HG02571 (cell line): ENCODE measurements at regions not wholly inside any gene's neighbourhood (a gene's known extent, or its start where the extent isn't known, plus 50 kb on each side); places are given as distances from the start of the nearest gene placed in this dataset.

Experiments
- ATAC-seq: cut with Tn5 transposase; IDR thresholded peaks from one replicate; pipeline ENCODE4 v1.9.1; 2021; ENCODE audit warnings: mild to moderate bottlenecking, moderate library complexity; ENCODE audit not compliant: unreplicated experiment

DNA sequence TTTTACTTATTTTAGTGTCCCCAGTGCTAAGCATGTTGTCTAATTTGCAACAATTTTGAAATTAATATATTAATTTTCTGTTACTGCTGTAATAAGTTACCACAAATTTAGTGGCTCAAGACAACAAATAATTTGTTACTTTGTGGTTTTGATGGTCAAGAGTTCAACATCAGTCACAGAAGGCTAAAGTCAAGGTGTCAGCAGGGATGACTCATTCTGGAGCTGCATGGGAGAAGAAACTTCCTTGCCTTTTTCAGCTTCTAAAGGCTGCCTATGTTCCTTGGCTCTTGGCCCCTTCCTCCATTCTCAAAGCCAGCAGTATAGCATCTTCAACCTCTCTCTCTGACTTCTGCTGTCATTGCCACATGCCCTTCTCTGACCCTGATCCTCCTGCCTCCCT lies 271.8 kb downstream of the HLX start:
- no peak for ATAC-seq

DNA sequence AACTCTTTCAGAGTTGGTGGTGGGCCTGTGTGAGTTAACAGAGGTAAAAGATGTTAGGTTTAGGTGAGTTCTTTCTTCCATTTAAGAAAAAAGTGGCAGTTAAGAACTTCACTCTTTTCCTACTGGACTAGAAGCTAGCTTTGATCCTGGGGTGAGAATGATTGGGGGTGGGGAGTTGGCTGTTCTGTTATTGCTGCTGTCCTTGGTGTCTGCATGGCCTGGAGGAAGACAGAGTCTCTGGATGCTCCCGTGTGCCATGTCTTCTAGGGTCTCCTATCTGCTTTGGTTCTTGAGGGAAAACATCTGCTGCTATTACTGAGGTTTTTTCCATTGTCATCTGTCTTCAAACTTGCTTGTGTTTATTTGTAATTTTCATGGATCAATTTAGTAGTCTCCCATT lies 275.7 kb downstream of the HLX start:
- no peak for ATAC-seq

DNA sequence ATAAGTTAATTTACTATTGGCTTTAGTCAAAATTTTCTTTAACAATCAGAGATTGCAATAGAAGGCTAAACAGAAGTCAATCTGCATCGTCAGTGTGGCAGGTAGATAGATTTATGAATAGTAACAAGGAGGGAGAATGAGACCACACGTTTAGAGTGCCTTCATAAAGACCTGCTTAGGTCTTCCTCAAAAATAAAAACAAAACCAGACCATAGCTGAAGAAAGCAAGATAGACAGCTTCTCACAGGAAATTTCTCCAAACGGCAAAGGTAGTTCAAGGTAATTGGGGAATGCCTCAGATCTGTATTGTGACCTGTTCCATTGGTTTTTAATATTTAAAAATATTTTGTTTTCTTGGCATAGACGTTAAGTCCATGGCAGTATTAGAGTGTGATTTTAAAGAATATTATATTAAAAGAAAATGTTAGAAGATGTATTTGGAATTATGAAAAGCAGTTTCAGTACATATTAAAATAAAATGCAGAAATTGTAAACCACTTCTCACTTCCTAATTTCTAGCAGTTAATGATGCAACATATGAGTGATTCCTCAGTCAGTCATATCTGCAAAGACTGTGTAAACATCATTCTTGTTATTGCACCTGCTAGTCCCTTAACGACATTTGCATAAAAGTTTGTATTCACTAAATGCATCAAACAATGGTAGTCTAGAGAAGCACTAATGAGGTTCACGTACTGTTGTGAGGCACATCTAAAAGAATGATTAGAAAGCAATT lies 278.0 kb downstream of the HLX start:
- ATAC-seq: peak; percentile 88

DNA sequence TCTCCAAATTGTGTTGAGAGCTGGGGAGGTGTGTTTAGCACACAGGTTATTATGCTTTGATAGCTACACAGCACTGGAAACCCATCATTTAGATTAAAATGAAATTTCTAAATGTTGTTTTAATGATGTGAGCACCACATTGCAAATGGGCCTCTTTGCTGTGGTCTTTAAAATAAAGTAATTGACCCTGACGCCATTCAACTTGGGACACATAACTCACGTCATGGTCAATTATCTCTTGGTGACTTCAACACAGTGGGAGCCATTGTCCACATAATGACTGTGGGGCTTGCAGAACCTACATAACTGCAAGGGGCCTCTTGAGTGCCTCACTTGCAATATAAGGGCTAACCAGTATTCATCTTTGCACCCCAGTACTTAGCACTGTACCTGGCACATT lies 280.4 kb downstream of the HLX start:
- ATAC-seq: no peak

DNA sequence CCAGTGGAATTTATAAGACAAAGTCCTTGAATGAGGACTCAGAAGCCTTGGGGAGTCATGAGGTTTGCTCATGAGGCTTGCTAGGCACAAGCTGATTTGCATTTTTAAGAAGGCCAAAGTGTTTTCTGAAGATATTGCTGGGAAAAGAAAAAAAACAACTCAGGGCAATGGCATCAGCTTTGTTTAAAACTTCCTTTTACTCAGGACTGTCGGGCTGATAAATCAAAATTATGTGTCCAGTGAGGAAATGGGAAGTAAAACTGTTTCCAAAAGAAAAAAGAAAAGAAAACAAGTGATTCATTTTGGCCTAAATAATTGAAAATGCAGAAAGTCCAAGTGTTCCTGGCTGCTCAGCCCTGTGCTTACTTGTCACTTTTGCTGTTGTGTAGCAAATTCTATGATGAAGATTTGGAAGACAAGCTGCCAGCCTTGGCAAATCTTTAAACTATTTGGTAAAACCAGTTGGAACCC lies 282.4 kb downstream of the HLX start:
- no peak for ATAC-seq

DNA sequence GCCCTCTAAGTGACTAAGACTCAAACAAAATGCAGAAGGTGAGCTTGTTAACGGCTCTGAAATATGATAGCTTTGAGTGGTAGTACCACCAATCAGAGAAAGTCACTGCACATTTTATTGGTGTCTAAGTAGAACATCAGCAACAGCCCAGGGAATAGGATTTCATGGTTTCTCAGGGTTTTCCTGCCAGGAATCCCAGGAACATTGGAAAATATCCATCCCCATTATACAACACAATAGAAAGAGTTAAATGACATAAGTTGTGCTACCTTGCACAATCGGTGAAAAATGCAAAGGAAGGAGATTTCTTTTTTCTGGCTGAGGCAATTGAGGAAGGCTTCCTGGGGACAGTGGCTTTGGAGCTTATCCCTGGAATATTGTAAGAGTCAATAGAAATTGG lies 283.1 kb downstream of the HLX start:
- no peak for ATAC-seq

DNA sequence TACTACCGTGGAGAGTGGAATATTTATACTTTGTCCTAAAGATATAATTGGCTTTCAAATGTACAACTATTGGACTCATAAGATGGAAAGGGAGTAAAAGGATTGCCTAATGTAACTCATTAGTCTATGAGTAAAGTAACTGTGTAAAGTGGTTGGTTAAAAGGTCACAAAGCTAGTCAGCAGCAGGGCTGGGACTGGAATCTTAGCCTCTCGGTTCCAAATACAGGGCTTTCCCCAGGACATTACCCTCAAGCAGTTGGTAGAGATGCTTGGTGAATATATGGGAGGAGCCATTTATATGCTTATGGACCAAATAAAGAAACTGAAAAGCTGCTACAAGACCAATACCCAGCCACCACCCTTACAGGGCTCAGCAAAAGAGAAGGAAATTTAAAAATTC lies 283.7 kb downstream of the HLX start:
- ATAC-seq: no peak

DNA sequence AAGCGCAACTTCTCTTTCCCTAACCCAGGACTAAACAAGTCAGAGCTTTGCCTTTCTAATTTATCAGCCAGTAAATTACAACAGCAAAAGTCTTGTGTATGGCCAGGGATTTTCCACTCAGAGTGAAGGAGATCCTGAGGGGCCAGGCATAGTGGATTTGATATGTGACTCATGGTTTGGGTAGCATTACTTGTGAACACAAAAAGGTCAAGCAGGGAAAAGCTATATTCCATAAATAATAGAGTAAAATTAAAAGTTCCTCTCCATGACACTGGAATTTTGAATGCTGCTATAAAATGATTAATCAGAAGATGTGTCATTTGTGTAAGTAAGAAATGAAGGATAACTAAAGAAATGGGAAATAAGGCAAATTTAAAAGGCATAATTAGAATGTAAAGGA lies 284.8 kb downstream of the HLX start:
- no peak for ATAC-seq

DNA sequence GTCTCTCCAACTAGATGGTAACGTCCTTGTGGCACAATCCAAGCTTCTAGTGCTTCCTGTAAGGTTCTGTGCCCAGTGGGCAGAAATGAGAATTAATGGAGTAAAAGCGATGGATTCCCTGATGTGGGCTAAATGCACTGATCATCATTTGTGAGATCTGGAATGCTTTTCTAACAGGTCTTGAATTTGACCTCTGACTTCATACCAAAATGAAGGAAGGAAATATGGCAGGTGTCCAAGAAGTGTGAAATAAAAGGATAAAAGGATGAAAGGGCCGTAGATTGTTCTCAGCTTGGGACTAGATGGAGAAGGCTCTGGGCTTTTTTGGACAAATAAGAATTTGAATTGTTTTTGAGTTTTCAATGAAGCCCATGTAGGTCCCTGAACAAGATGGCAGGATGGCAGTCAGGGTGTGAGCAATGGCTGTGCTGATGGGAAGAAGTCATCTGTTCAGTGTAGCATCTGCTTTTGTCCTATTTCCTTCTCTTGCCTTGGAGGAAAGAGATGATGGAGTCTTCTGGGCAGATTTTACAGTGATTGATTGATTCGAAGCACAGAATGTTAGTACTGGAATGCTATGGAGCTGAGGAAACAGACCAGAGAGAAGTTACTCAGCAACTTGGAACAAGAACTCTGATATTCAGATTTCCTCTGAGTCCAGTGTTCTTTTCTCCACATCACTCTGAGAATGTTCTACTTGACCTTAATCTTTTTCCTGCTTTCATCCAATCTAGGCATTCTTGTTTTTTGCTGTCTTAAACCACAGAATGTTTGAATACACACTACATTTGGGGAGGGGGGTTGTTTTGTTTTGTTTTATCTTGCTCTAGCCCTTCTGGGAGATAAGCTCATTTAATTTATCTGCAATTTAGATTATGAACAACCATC lies 286.0 kb downstream of the HLX start:
- ATAC-seq: no peak

DNA sequence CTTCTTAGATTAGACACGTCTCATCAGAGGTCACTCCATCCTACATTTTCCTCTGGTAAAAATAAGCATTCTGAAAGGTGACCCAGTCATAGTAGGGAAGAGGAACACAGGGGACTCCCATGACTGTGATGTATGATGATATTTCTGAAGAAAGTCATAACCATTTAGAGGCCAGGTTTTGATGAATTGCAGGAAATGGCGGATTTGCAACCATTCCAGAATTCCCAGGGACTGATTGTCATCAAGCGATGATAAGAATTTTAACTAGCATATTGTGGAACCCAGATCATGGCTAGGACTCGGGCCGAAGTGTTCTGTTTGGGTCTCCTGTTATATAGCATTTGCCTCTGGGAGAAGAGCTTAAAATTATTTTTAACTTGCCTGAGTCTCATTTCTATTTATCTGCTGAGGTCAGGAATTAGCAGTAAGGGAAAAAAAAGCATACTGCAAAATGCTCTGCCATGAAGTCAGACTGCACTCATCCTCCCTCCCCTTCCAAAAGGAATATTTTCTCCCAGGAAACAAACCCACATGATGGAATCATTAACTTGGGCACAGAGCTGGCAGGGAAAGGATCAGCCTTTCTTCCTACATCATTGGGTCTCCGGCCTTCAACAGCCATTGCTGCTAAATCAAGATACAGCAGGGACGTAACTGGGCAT lies 286.7 kb downstream of the HLX start:
- no peak for ATAC-seq

DNA sequence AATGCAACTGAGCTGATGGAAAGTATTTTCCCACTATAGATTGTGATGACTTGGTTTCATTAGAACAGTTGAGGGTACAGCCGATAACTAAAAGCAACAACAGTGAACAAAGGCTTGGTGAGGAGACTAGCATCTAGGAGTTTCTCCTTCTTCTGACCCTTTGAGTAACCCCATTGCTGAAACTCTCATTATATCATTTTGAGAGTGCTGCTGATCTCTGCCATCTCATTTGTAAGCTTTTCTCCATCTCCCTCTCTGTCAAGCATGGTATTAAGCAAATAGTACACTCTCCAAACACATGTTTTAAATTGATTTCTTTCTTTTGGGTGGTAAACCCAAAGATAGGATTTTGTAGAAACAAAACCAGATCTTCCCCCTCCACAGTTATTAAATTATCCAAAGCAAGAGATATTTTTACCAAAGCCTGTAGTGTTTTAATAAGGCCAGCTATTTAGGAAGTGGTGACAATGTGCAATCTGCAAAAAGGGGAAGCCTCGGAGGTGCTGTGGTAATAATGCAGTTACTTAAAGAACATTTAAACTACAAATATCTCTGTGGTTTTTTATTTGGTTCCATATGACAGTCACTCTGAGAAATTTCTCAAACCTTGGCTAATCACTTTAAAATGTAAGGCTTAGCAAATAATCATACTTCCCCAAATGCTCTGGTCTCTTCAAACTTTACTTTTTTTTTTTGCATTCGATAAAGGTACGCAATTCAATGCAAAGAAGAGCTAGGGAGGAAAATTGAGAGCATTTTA lies 287.5 kb downstream of the HLX start:
- no peak for ATAC-seq

DNA sequence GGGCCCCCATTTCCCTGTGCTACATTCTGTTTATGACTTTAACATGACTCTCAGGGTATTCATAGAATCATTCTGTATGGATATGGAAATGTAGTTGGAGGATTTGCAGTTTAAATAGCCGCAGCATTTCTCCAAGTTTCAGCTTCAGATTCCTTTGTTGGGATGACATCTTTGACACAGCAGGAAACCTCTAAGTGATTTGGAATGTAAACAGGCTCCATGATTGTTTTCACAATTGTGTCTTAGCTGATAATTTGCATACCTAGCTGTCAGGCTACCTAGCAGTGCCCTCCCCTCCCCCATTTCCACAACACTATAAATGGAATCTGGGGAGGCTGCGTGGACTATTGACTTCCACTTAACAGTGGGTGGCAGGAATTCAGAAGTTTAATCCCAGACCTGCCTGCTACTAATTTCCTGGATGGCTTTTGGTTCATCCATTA lies 290.2 kb downstream of the HLX start:
- ATAC-seq: no peak

DNA sequence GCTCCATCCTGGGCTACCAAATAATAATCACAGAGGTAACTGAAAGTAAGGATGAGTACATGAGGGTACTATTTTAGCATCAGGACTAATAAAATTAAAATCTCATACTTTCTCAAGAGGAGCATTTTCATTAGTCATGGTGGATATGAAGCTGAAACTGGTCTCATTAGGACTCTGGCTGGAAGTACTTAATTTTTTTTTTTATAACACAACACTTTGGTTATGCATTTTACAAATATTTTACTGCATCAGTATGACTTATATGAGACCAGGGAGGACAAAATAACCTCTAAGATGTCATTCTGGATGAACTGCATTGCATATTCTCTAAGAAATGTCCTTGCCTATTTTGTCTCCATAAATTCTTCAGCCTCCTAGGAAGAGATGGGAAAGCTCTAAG lies 290.9 kb downstream of the HLX start:
- no peak for ATAC-seq

DNA sequence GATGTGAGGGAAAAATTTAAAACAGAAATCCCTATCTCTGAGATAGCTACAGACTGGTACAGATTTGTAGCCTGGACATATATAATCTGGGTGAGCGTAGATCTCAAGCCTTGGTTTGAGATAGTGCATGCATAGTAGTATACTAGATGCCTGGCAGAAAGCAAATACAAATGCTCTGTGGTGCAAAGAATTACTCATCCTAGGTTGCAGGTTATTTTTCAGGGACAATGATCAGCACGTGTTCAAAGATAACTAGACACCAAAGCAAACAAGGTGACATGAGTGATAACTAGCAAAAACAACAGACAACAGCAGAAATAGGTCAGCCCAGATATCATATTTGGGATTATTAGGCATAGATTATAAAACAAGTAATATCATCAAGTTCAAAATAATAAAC lies 292.5 kb downstream of the HLX start:
- no peak for ATAC-seq

DNA sequence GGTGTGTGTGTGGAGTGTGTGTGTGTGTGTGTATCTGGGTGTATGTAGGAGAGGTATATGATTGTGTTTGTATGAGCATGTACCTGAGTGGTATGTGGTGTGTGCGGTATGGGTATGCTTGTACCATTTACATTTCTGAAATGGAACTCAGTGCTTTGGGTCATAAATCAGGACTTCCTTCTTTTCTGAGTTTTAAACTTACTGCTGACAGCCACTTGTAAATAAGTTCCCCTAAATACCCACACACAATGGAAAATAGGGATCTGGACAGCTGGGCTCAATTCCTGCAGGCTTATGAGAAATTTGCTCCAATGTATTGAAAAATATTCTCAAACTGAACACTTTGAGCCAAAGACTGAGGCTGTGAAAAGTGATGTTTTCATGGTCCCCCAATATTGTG lies 293.6 kb downstream of the HLX start:
- ATAC-seq: no peak

DNA sequence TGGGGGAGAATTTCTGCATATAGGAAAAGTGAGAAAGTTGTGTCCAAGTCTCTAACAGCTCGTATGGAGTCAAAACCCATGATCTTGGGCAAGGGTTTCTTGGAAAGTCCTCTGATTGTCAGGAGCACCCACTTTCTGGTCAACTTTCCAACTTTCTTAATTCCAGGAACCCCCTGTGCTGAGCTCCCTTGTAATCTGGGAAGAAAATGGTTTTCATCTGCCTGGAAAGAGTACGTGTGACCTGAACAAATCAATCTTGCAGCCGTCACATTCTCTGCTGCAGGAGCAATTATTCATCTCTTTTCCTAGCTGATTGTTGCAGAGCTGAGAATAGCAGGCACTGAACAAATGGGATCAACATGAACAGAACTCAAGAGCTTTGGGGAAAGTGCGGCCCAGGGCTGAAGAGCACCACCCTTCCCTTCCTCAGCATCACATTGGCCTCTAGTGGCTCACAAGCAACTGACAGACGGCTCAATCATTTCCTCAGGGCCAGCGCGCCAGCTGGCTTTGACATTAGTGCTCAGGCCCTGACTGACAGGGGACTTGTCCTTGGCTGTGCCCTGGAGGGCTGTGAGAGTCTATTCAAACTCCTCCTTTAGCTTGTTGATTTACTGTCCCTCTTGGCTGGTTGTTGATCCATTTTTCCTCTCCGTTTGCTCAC lies 295.2 kb downstream of the HLX start:
- no peak for ATAC-seq

DNA sequence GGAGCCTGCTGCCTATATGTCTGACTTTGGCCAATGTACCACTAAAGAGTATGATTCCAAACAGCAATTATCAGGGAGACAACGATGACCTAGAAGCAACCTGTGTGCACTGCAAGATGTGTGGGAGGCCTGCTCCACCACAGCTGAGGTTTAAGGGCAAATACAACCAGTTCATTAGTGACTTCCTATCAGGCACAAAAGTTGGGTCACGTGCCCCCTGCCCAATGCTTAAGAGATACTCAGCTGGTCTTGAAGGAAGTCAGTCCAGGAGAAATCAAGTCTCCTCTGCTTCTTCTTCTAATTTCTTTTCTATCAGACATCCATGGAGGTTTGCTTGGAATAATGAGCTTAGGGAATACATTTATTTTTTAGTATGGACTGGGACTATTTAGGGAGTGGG lies 296.0 kb downstream of the HLX start:
- no peak for ATAC-seq

DNA sequence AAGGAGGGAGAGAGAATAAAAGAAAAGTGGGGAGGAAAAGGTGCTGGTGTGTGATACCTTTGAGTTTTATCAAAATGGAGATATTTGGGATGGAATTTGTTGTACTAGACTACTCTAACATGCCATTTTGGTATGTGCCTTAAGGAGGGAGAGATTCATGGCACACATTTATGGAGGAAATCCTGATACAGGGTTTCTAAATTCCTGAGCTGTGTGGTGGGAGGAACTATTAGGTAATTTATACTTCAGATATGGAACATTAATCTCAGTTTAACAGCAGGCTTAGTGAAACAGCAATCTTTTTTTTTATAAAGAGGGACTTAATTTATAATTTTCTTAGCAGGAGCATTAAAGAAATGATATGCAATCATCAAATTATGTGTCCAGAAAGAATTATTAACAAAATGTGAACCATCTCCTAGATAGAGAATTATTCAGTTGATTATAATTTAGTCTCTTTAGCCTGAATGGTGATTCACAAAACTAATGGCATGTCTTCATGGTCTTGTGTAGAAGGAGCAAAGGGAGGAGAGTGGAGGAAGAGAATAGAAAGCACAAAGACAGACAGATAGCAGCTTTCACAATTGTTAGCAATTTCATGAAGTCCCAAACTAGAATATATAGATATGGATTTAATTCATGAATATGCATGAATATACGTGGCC lies 301.6 kb downstream of the HLX start:
- ATAC-seq: no peak

DNA sequence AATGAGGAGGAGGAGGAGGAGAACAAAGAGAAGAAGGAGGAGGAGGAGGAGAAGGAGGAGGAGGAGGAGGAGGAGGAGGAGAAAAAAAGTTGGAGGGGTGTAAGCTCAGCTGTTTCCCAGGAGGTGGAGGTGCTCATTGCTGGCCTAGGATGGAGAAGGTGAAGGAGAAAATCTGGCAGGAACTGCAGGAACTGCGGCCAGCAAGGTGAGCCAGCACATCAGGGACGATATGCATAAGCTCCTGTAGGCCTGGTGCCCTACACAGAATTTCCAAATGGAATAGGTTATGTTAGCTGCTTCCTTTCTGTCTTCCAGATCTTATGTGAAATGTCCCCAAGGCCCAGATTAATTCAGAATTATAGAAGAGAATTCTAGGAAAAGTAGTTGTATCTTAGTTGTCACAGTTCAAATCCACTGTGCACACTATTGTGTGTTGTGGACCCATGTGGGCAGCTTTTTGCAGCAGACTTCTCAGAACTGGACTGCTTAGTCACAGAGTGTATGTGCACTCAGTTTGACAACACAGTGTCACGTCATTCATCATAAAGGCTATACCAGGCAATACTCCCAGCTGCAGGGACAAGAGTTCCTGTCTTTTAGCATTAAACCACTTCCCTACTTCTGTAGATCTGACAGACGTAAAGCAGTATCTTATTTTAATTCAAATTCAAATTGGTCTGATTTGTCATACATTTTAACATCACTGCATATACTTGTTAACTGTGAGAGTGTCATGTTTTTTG lies 303.7 kb downstream of the HLX start:
- ATAC-seq: no peak
